ENCODE measurements at regions not wholly inside any gene's neighbourhood (a gene's known extent, or its start where the extent isn't known, plus 50 kb on each side); places are given as distances from the start of the nearest gene placed in this dataset.

DNA sequence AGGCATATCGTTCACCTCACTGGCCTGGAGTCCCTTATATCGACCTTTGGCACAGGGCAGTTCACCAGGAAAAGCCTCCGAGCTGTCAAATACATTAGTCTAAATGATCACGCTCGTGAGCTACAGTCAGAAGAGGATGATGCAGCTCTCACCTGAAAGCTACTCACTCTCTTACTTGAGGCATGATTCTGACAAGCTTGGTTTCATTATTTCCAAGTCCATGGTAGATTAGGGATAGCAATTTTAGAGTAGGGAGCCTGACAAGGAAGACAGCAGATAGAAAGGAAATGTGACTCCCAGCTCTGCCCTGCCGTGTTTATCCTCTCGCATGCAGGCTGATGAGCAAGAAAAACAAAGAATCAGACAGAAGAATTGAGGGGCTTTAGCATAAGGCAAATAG is 98.0 kb upstream of the MAP1B start:
- DNase-seq (ENCODE audit: low spot score): no peak
- TF ChIP-seq, protein P1, sequence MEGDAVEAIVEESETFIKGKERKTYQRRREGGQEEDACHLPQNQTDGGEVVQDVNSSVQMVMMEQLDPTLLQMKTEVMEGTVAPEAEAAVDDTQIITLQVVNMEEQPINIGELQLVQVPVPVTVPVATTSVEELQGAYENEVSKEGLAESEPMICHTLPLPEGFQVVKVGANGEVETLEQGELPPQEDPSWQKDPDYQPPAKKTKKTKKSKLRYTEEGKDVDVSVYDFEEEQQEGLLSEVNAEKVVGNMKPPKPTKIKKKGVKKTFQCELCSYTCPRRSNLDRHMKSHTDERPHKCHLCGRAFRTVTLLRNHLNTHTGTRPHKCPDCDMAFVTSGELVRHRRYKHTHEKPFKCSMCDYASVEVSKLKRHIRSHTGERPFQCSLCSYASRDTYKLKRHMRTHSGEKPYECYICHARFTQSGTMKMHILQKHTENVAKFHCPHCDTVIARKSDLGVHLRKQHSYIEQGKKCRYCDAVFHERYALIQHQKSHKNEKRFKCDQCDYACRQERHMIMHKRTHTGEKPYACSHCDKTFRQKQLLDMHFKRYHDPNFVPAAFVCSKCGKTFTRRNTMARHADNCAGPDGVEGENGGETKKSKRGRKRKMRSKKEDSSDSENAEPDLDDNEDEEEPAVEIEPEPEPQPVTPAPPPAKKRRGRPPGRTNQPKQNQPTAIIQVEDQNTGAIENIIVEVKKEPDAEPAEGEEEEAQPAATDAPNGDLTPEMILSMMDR (IDR thresholded peaks at IDR 0.05; ENCODE audit: extremely low read depth, missing control alignments): no peak

DNA sequence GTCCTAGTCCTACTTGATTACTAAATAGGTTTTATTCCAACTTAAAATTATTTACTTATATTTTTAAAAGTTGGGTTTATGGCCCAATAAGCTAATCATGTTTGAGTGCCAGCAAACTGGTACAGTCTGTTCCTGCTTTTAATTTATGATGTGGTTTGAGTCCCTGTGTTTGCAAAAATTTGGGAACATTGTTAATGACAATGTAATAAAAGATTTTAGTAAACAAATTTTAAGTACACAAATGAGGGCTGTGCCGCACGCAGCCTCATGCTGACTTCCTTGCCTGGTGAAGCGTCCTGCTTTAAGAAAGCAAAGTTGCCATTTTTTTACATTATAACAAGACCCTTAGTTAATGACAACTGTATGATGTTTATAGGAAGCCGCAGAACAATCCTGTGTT is 96.8 kb upstream of the MAP1B start:
- TF ChIP-seq, protein P1 (IDR thresholded peaks at IDR 0.05; ENCODE audit: extremely low read depth, missing control alignments): no peak
- no peak for DNase-seq (ENCODE audit: low spot score)

DNA sequence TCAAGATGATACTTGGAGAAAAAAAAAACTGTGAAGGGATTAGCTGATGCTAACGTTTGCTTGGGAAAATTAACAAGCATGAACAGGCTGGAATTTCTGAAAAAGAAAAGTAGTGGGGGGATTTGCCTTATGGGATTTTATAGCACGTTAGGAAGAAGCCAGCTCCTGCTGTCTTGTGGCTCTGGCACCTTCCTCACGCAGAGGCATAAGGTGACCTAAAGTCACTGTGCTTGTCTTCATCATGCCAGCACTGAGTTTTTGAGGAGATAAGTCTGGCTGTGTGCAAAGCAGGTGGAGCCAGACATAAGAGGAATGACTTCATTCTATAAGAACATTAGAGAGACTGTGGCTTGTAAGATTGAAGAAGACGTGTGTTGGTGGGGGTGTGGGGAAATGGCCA is 94.4 kb upstream of the MAP1B start:
- DNase-seq (ENCODE audit: low spot score): no peak
- TF ChIP-seq, protein P1 (IDR thresholded peaks at IDR 0.05; ENCODE audit: extremely low read depth, missing control alignments): no peak

DNA sequence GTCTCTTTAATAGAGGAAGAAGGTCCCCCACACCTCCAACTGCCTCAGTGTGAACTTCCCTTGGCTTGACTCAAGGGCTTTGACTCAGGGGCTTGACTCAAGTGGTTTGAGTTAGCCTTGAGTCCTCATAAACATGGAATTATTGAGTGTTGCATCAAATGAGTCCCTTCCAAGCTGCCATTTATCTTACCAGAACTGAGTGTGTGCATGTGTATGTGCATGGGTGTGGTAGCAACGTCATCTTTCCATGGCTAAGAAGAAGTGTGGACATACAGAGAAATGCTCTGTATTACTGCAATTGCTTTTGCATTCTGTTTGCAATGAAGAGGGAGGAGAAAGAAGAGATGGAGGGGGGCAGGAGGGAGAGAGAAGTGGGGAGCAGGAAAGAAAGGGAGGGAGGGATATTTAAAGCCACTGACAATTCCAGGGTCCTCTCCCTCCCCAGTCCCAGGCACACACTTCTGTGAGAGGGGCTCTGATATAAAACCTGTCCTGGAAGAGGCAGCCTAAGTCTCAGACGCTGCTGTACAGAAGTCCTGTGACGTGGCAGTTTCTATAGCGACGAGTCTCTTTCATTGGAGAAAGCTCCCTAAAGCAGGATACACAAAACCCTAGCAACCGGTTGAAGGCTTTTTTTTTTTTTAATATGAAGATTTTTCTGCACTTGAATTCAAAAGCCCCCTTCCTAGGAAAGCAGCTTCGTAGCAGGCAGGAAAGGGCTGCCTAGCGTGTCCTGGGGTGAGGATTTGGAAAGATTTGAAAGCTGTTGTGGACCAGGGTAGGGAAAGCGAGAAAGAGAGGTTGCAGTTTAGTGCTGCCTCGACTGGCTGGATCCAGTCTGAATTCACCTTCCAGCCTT is 93.3 kb upstream of the MAP1B start:
- DNase-seq (ENCODE audit: low spot score): no peak
- TF ChIP-seq, protein P1 (IDR thresholded peaks at IDR 0.05; ENCODE audit: extremely low read depth, missing control alignments): no peak

DNA sequence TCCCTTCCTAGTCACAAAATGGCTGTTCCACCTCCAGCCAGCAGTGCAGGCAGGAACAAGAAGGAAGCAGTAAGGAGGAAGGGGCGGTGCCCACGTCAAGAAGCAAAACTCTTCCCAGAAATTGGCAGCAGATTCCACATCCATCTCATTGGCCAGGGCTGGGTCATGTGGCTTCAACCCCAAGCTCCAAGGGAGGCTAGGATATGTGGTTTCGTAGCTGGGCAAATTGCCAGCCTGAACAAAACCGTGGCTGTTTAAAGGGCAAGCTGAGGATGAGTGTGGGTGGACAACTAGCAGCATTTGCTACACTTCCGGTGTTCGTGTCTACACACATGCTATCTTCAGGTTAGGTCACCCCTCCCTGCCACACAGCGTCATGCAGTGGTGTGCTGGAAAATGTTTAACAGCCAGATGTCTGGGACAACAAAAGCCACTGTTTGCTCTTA is 92.1 kb upstream of the MAP1B start:
- TF ChIP-seq, protein P1 (IDR thresholded peaks at IDR 0.05; ENCODE audit: extremely low read depth, missing control alignments): no peak
- DNase-seq (ENCODE audit: low spot score): no peak

DNA sequence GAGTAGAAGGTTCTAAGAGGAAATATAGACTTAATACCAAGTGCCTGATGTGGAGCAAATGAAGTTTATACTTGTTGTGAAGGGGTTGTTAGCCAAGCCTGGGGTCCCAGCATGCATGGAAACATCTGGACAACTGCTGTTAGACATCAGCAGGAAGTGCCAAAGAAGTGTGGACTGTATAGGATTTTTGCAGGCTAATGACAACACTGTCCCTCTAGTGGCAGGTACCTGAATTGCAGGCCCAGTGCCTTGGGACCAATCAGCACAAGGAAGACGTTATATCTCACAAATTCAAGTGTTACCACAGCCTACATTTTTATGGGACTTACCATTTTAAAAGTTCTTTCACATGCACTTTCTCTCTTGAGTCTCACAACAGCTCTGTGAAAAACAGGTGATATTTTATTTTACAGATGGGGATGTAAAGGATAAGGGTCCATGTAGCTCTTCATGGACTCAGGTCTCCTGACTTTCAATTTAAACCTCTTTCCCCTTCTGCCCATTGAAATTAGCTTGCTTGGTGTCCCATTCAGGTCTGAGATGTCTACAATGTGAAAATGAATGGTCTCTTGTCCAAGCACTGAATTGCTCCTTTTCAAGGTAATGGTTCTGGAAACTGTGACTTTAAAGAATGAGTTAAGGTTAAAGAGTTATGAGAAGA is 89.0 kb upstream of the MAP1B start:
- TF ChIP-seq, protein P1 (IDR thresholded peaks at IDR 0.05; ENCODE audit: extremely low read depth, missing control alignments): peak; percentile 98
- peak; percentile 56 for DNase-seq (ENCODE audit: low spot score)

Measured in GM20000 (cell line).